BJ (cell line): ENCODE measurements at regions not wholly inside any gene's neighbourhood (a gene's known extent, or its start where the extent isn't known, plus 50 kb on each side); places are given as distances from the start of the nearest gene placed in this dataset.

ENCODE experiments used
- CTCF ChIA-PET: fragments of 350-600 bp; formaldehyde crosslinking; extraction: SDS; loops from one replicate; lab custom pipeline; 2021; ENCODE audit warnings: antibody characterized with exemption, inconsistent platforms; lab: Yijun Ruan, JAX
- POLR2A ChIA-PET: fragments of 300-600 bp; sonication (Branson Sonifier 250); formaldehyde crosslinking; extraction: SDS; loops from one replicate; lab custom pipeline; 2021; ENCODE audit warnings: antibody characterized with exemption; lab: Charles Lee
- DNase-seq: peaks from one replicate; pipeline ENCODE4 v3.0.0-alpha.2; 2011; ENCODE audit warnings: low read depth
- H3K27me3 ChIP-seq: 2 replicates; pipeline ENCODE4 v1.6.0; 2011; ENCODE audit warnings: low read length; ENCODE audit not compliant: control insufficient read depth, insufficient read depth
- H3K36me3 ChIP-seq: 2 replicates; pipeline ENCODE4 v1.5.1; 2011; ENCODE audit warnings: low read length; ENCODE audit not compliant: control insufficient read depth, insufficient read depth
- H3K4me3 ChIP-seq: 2 replicates; pipeline ENCODE4 v1.5.1; 2011; ENCODE audit warnings: low read depth, mild to moderate bottlenecking, control low read depth, low read length
- CTCF ChIP-seq: IDR thresholded peaks from 2 replicates; pipeline ENCODE4 v1.5.1; 2011; ENCODE audit warnings: low read depth, mild to moderate bottlenecking, control low read depth, inconsistent platforms, low read length, moderate library complexity; ENCODE audit not compliant: insufficient read depth

DNA sequence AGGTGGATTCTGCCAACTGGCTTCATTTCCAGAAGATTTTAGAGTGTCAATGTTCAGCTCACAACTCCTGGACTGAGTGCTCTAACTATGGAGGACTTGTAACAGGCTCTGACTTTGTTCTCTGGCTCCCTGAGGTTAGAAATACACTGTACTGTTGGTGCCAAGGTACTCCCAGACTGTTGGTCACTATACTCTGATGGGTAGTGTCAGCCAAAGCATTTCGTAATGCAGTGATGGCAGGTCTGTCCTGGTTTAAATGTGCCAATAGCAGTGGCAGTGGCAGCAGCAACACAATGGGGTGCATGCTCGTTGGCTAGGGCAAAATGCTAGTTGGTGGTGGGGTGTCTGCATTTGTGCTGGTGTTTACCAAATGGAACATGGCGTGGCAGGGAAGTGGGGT lies 472.2 kb downstream of the TDRD3 start:
- POLR2A ChIA-PET = no interaction called here
- no peak overlapping the region for H3K4me3 ChIP-seq
- H3K36me3 ChIP-seq = no peaks in the 10 kb centered on the region
- no peak for TF ChIP-seq CTCF
- CTCF ChIA-PET = no interaction called here
- no peaks in the 10 kb centered on the region for H3K27me3 ChIP-seq
- no peak for DNase-seq

DNA sequence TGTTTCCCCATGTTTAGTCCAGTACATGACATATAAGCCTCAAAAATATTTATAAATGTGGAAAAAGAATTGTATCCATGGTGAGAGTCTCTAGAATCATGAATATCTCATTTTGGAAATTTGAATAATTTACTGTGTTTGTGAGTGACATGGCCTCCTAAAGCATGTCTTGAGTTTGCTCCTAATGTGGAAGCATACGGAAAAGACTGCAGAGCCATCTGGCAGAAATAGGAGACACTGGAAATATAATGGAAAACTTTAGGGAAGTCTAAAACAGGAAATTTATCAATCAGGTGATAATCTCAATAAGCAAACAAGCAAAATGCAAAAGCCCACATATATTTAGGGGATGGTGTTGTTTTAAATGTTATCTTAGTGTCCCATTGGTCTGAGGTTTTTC lies 465.0 kb downstream of the TDRD3 start:
- TF ChIP-seq CTCF = no peak
- ChIA-PET POLR2A (no interaction called here), CTCF (no interaction called here)
- DNase-seq = no peak
- Histone ChIP-seq H3K4me3 (no peak overlapping the region), H3K27me3 (no peaks in the 10 kb centered on the region), H3K36me3 (no peaks in the 10 kb centered on the region)

DNA sequence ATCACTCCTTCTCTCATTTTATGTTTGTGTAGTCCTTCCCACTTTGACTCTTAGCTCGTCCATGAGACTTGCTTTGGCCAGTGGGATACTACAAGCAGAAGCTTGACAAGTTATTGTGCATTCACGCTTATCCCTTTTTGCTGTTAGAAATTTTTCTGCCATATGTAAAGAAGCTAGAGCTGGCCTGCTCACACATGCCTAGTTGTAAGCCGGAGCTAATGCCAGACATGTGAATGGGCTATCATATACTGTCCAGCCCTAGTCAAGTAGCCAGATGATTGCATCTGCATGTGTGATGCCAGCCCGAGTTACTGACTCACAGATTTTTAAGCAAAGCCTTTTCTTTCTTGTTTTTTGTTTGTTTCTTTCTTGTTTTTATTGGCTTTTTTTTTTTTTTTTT lies 460.7 kb downstream of the TDRD3 start:
- no peak for TF ChIP-seq CTCF
- Histone ChIP-seq H3K27me3 (no peaks in the 10 kb centered on the region), H3K36me3 (no peaks in the 10 kb centered on the region), H3K4me3 (no peak overlapping the region)
- POLR2A ChIA-PET = no interaction called here
- CTCF ChIA-PET = no interaction called here
- no peak for DNase-seq

DNA sequence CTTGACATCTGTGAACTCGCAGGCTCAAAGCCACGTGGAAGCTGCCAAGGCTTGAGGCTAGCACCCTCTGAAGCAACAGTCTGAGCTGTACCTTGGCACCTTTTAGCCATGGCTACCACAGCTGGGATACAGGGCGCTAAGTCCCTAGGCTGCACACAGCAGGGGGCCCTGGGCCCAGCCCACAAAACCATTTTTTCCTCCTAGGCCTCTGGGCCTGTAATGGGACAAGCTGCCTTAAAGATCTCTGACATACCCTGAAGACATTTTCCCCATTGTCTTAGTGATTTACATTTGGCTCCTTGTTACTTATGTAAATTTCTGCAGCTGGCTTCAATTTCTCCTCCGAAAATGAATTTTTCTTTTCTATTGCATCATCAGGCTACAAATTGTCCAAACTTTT lies 455.9 kb downstream of the TDRD3 start:
- DNase-seq = no peak

GRCh38 chr13:60851378-60851777 lies 454.4 kb downstream of the TDRD3 start:
- CTCF ChIA-PET = interaction anchor here (0.7 kb wide), 1 partner anchor 10 kb away, joined by 3 read pairs; no protein-coding TSS in a partner anchor
- TF ChIP-seq CTCF = no peak
- no peaks in the 10 kb centered on the region for H3K27me3 ChIP-seq
- H3K4me3 ChIP-seq = no peak overlapping the region
- no peaks in the 10 kb centered on the region for H3K36me3 ChIP-seq
- DNase-seq = no peak
- POLR2A ChIA-PET = no interaction called here

More for the DNA sequence above, 455.9 kb downstream of the TDRD3 start:
- Histone ChIP-seq H3K27me3 (no peaks in the 10 kb centered on the region), H3K36me3 (no peaks in the 10 kb centered on the region), H3K4me3 (no peak overlapping the region)
- CTCF ChIA-PET = no interaction called here
- no peak for TF ChIP-seq CTCF
- POLR2A ChIA-PET = no interaction called here
